GM23248 (cell line): ENCODE measurements at regions not wholly inside any gene's neighbourhood (a gene's known extent, or its start where the extent isn't known, plus 50 kb on each side); places are given as distances from the start of the nearest gene placed in this dataset.

Source experiments
- DNase-seq: peaks from one replicate; pipeline ENCODE4 v3.0.0-alpha.2; 2015
- H2AFZ ChIP-seq: fragments of 200-600 bp; sonication (generic); 2 replicates; pipeline ENCODE4 v1.6.1; 2016; ENCODE audit warnings: antibody characterized with exemption
- H3F3A ChIP-seq: fragments of 200-600 bp; sonication (generic); 2 replicates; pipeline ENCODE4 v1.6.1; 2016; ENCODE audit warnings: mild to moderate bottlenecking, antibody characterized with exemption, mixed run types; ENCODE audit not compliant: insufficient read depth
- H3K27ac ChIP-seq: fragments of 200-600 bp; sonication (generic); 2 replicates; pipeline ENCODE4 v1.5.1; 2016; ENCODE audit warnings: mild to moderate bottlenecking
- H3K27me3 ChIP-seq: fragments of 200-600 bp; sonication (generic); replicated peaks from 2 replicates; pipeline ENCODE4 v1.6.1; 2016; ENCODE audit warnings: mild to moderate bottlenecking; ENCODE audit not compliant: insufficient read depth
- H3K36me3 ChIP-seq: fragments of 200-600 bp; sonication (generic); 2 replicates; pipeline ENCODE4 v1.6.1; 2016; ENCODE audit warnings: low read depth, mild to moderate bottlenecking
- H3K4me1 ChIP-seq: fragments of 200-600 bp; sonication (generic); 2 replicates; pipeline ENCODE4 v1.6.1; 2016; ENCODE audit warnings: mild to moderate bottlenecking; ENCODE audit not compliant: insufficient read depth
- H3K4me2 ChIP-seq: fragments of 200-600 bp; sonication (generic); one replicate; pipeline ENCODE4 v1.6.1; 2016; ENCODE audit warnings: mild to moderate bottlenecking; ENCODE audit not compliant: unreplicated experiment
- H3K4me3 ChIP-seq: fragments of 200-600 bp; sonication (generic); 2 replicates; pipeline ENCODE4 v1.5.1; 2016; ENCODE audit warnings: mild to moderate bottlenecking
- H3K79me2 ChIP-seq: fragments of 200-600 bp; sonication (generic); 2 replicates; pipeline ENCODE4 v1.6.1; 2016; ENCODE audit warnings: mild to moderate bottlenecking; ENCODE audit not compliant: insufficient read depth
- H3K9ac ChIP-seq: fragments of 200-600 bp; sonication (generic); 2 replicates; pipeline ENCODE4 v1.6.1; 2016; ENCODE audit warnings: mild to moderate bottlenecking
- H3K9me2 ChIP-seq: fragments of 200-600 bp; sonication (generic); 2 replicates; pipeline ENCODE4 v1.6.1; 2016; ENCODE audit warnings: mixed run types, mild to moderate bottlenecking, moderate library complexity; ENCODE audit not compliant: insufficient read depth
- H3K9me3 ChIP-seq: fragments of 200-600 bp; sonication (generic); one replicate; pipeline ENCODE4 v1.6.1; 2017; ENCODE audit warnings: low read depth
- H4K20me1 ChIP-seq: fragments of 200-600 bp; sonication (generic); 2 replicates; pipeline ENCODE4 v1.6.0; 2016; ENCODE audit not compliant: insufficient read depth
- EZH2 ChIP-seq: fragments of 200-600 bp; sonication (generic); IDR thresholded peaks from 2 replicates; pipeline ENCODE4 v1.6.1; 2018; ENCODE audit warnings: antibody characterized with exemption, mild to moderate bottlenecking; ENCODE audit not compliant: insufficient read depth, poor library complexity, severe bottlenecking
- EZH2phosphoT487 ChIP-seq: fragments of 200-600 bp; sonication (generic); IDR thresholded peaks from 2 replicates; pipeline ENCODE4 v1.6.1; 2018; ENCODE audit warnings: antibody characterized with exemption, moderate library complexity, mild to moderate bottlenecking, low read depth; ENCODE audit not compliant: insufficient read depth
- WGBS, 2 experiments: methylation state at CpG; one replicate each; pipeline ENCODE4 v1.1.6; 2015 to 2017; ENCODE audit warnings: low lambda C conversion rate in 2 of 2, low coverage in 1 of 2; ENCODE audit errors: missing lambda C conversion rate in 2 of 2; 5-methylcytosine and 5-hydroxymethylcytosine counted together
- in situ Hi-C: fragments of 300-500 bp; cut with MboI; formaldehyde crosslinking; loops from 2 replicates; pipeline ENCODE4 v1.15.0; 2020

DNA sequence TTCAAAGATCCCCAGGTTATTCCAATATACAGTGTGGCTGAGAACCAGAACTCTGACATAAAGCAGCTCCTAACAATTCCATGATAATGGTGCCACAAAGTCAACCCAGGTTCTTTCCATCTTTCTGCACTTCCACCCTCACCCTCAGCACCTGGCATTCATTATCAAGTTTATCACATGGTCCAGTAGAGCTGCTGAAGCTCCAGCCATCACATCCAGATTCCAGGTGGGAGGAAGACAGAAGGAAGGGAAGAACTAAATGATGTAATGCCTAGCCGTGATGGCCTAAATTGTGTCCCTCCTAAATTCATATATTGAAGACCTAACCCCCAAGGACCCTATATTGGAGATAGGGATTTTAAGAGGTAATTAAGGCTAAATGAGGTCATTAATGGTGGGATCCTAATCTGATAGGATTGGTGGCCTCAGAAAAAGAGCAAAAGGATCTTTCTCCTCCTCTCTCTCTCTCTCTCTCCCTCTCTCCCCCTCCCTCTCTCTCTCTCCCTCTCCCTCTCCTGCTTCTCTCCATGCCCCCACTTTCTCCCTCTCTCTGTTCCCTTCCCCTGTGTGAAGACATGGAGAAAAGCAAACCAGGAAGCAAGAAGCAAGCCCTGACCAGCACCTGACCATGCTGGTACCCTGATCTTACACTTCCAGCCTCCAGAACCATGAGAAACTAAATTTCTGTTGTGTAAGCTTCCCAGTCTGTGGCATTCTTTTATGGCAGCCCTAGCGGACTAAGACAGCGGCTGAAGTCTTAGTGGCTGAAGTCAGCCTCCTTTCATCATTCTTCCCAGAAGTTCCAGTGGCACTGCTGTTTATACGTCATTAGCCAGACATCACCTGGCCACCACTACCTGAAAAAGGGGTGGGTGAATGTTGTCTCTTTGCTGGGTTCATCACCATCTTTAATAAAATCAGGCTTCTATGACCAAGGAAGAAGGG, 369.7 kb upstream of the PROK2 start:
- WGBS, 2 experiments, result 57 to 61% methylated on average over 4 of the region's 4 CpGs

DNA sequence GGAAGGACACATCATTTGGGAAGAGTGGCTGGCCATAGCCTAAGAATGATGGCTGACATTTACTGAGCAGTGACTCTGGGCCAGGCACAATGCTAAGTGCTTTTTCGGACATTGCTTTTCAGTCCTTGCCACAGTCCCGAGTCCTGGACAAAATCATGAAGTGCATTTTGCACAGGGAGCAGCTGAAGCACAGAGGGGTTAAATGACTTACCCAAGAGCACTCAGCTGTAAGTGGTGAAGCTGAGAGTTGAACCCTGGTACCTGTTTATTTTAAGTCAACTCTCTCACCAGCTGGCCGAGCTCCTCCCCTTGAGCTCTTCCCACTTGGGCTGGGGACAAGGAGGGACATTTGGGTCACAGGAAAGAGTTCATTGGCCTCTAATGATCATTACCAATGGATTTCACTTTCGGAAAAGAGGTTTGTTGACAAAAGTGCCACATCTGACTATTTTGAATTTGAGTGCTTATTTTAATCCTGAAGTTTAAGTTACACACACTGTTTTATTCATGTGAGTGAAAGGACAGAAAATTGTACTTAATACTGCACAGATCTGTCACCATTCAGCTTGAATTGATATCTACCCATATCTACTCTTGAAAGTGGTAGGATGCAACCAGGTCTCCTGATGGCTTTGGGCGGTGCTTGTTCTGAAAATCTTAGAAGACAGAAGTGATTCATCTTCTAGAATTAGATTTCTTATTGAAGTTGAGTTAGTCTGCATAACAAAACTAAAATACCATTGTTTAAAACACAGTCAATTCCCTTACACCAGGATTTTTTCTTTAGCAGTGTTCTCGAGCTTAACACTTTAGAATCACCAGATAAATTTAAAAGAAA, 368.7 kb upstream of the PROK2 start:
- in situ Hi-C loops, result no loop called here
- Histone ChIP-seq H3K9ac (peak overlapping the region; percentile 64; the same call in 1 of the 2 replicates), H3K9me3 (no peaks in the 10 kb centered on the region), H3K9me2 (no peaks in the 10 kb centered on the region), H3K4me1 (peaks cover 27% of the 10 kb centered on the region), H4K20me1 (no peaks in the 10 kb centered on the region), H3K4me3 (peak overlapping the region; percentile 64), H3K27ac (no peak overlapping the region), H3K27me3 (no peaks in the 10 kb centered on the region), H3K4me2 (peak overlapping the region; percentile 75), H3F3A (peaks cover 15% of the 10 kb centered on the region; the same call in 1 of the 2 replicates), H3K79me2 (no peaks in the 10 kb centered on the region), H3K36me3 (no peaks in the 10 kb centered on the region), H2AFZ (peak overlapping the region; percentile 78)
- TF ChIP-seq EZH2, result no peak
- TF ChIP-seq EZH2phosphoT487, result no peak
- peak; percentile 28 for DNase-seq
- WGBS, 2 experiments, result 92 to 93% methylated on average over 6 of the region's 6 CpGs

More for the DNA sequence above, 369.7 kb upstream of the PROK2 start:
- Histone ChIP-seq H3K27ac (peak overlapping the region; percentile 77), H4K20me1 (no peaks in the 10 kb centered on the region), H3K4me2 (peak overlapping the region; percentile 30), H3K9me2 (no peaks in the 10 kb centered on the region), H3K9me3 (no peaks in the 10 kb centered on the region), H3K79me2 (no peaks in the 10 kb centered on the region), H2AFZ (no peak overlapping the region), H3K9ac (peak overlapping the region; percentile 56), H3F3A (peaks cover 15% of the 10 kb centered on the region; the same call in 1 of the 2 replicates), H3K27me3 (no peaks in the 10 kb centered on the region), H3K4me3 (no peak overlapping the region), H3K36me3 (no peaks in the 10 kb centered on the region), H3K4me1 (peaks cover 27% of the 10 kb centered on the region)
- in situ Hi-C loops, result no loop called here
- DNase-seq, result peak; percentile 62
- TF ChIP-seq EZH2 (no peak), EZH2phosphoT487 (no peak)

DNA sequence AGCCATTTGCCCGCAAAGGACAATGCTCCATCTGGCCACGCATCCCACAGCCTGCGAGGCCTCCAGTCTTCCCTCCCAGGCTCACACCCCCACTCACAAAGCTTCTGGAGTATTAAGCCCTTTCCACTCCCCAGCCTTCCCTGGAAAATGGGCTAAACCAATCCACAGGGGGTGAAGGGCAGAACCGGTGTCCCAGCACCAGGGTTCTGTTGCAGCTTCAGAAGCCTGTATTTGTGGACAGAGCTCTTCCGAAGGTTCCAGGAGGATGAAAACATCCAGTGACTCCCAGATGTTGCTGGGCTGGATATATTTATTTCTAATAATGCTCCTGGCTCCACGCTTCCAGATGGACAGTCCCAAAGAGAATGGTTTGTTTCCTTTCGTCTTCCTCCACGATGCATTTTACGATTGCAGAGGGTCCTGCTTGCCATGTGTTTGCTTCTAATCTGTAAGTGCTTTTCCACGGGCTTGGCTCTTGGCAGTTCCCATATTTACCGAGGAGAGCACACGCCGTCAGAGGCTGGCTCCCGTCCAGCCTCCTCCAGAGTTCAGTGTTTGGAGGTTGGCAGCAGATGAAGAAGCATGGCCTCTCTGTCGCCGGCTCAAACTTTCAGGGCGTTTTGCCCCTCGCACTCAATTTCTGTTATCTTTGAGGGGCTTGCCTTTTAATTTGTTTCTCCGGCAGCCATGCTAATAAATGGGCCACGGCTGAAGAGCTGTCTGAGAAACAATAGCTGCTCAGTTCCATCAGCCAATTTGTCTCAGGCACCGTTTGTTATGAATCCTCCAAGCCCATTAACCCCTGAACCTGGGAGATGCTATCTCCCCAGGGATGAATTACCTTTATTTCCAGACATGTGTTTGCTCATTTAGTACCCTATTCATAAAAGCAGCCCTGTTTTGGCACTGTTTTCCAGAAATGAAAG, 367.9 kb upstream of the PROK2 start:
- Histone ChIP-seq H3K27me3 (no peaks in the 10 kb centered on the region), H3K9ac (peak overlapping the region; percentile 64), H3K4me3 (peak overlapping the region; percentile 64), H2AFZ (peak overlapping the region; percentile 78), H3K27ac (peak overlapping the region; percentile 37), H3F3A (peaks cover 15% of the 10 kb centered on the region; the same call in 1 of the 2 replicates), H3K4me1 (peaks cover 27% of the 10 kb centered on the region), H3K9me2 (no peaks in the 10 kb centered on the region), H3K4me2 (peak overlapping the region; percentile 75), H3K79me2 (no peaks in the 10 kb centered on the region), H3K36me3 (no peaks in the 10 kb centered on the region), H4K20me1 (no peaks in the 10 kb centered on the region), H3K9me3 (no peaks in the 10 kb centered on the region)
- 6 to 7% methylated on average over 21 of the region's 21 CpGs for WGBS, 2 experiments
- DNase-seq, result peak; percentile 85
- in situ Hi-C loops, result no loop called here
- TF ChIP-seq EZH2phosphoT487, result no peak
